ENCODE measurements at regions not wholly inside any gene's neighbourhood (a gene's known extent, or its start where the extent isn't known, plus 50 kb on each side); places are given as distances from the start of the nearest gene placed in this dataset.

DNA sequence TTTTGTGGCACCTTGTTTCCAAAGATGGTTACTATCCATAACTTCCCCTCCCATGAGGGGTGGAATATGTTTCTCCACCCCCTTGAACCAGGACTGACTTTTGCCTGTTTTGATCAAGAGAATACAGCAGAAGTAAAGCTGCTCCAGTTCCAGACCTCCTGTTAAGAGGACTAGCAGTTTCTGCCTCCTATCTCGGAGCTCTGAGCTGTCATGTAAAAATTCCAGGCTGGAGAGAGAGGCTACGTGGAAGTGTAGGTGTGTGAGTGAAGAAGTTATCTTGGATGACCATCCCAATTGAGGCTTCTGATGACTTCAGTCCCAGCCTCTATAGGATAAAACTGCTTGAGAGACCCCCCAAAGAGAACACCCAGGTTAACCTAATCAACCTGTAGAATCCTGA is 511.7 kb upstream of the IMPG1 start:
- TF ChIP-seq ZNF263 (CRISPR knock-in tag; IDR thresholded peaks at IDR 0.05) (no peak), ZSCAN22 (CRISPR knock-in tag; IDR thresholded peaks at IDR 0.05) (no peak)
- TF ChIP-seq, protein P1, sequence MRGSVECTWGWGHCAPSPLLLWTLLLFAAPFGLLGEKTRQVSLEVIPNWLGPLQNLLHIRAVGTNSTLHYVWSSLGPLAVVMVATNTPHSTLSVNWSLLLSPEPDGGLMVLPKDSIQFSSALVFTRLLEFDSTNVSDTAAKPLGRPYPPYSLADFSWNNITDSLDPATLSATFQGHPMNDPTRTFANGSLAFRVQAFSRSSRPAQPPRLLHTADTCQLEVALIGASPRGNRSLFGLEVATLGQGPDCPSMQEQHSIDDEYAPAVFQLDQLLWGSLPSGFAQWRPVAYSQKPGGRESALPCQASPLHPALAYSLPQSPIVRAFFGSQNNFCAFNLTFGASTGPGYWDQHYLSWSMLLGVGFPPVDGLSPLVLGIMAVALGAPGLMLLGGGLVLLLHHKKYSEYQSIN (CRISPR knock-in tag; IDR thresholded peaks at IDR 0.05; ENCODE audit: borderline replicate concordance): no peak
- TF ChIP-seq, protein P2, sequence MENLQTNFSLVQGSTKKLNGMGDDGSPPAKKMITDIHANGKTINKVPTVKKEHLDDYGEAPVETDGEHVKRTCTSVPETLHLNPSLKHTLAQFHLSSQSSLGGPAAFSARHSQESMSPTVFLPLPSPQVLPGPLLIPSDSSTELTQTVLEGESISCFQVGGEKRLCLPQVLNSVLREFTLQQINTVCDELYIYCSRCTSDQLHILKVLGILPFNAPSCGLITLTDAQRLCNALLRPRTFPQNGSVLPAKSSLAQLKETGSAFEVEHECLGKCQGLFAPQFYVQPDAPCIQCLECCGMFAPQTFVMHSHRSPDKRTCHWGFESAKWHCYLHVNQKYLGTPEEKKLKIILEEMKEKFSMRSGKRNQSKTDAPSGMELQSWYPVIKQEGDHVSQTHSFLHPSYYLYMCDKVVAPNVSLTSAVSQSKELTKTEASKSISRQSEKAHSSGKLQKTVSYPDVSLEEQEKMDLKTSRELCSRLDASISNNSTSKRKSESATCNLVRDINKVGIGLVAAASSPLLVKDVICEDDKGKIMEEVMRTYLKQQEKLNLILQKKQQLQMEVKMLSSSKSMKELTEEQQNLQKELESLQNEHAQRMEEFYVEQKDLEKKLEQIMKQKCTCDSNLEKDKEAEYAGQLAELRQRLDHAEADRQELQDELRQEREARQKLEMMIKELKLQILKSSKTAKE (CRISPR knock-in tag; IDR thresholded peaks at IDR 0.05; ENCODE audit: borderline replicate concordance): no peak
- WGBS (ENCODE audit: low lambda C conversion rate): 5% methylated on average over 2 of the region's 2 CpGs
- H4K20me1 ChIP-seq (ENCODE audit: insufficient read depth, low read length): no peaks in the 10 kb centered on the region

DNA sequence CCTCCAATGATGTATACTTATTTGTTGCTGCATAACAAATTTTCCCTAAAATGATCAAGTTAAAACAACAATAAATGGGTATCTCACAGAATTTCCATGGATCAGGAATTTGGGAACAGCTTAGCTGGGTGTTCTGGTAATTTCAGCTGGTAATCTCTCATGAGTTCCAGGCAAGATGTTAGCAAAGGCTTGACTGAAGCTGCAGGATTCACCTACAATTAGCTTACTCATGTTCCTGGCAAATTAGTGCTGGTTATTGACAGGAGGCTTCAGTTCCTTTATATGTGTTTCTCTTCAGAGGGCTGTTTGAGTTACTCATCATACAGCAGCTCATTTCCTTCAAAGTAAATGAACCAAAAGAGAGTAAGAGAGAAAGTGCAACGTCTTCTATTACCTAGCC is 506.3 kb upstream of the IMPG1 start:
- Histone ChIP-seq H4K20me1 (ENCODE audit: insufficient read depth, low read length) (no peaks in the 10 kb centered on the region), H3K4me2 (ENCODE audit: low read depth, low read length) (no peak overlapping the region), H3K36me3 (replicated peaks in 1 of 2; ENCODE audit: control insufficient read depth in 1 of 2, insufficient read depth in 2 of 2, low read length in 2 of 2) (no peaks in the 10 kb centered on the region), H3K4me3 (replicated peaks in 1 of 3; ENCODE audit: insufficient read depth in 1 of 3, low read depth in 2 of 3, low read length in 3 of 3) (no peak overlapping the region), H2AFZ (ENCODE audit: low read length) (no peak overlapping the region), H3K9me3 (ENCODE audit: low read length) (no peaks in the 10 kb centered on the region), H3K27me3 (ENCODE audit: control insufficient read depth in 1 of 2, insufficient read depth in 2 of 2, low read length in 2 of 2) (no peaks in the 10 kb centered on the region), H3K4me1 (ENCODE audit: insufficient read depth, low read length) (no peaks in the 10 kb centered on the region), H3K27ac (ENCODE audit: extremely low read length, insufficient read depth, low read length) (no peak overlapping the region), H3K79me2 (ENCODE audit: insufficient read depth, low read length) (no peaks in the 10 kb centered on the region), H3K9ac (ENCODE audit: insufficient read depth, low read depth, low read length) (no peak overlapping the region)
- ATAC-seq: no peak
- ChIA-PET POLR2A (no interaction called here), CTCF (ENCODE audit: low intra/inter-chr PET ratio, low total read pairs) (no interaction called here)
- no peak for DNase-seq (ENCODE audit: low spot score)
- no peak for FAIRE-seq
- intact Hi-C loops (cut with micrococcal nuclease; ENCODE audit: unreplicated experiment) (no loop called here), in situ Hi-C loops (cut with HindIII; ENCODE audit: extremely low pct_ligation_motif_present, low pct_unique_long_range_greater_than_20kb) (no loop called here)
- no TSS peak for BruUV-seq (replicated peaks)
- 0% methylated on average over 1 of the region's 1 CpG for WGBS (ENCODE audit: low lambda C conversion rate)
- TF ChIP-seq ZNF3 (CRISPR knock-in tag; IDR thresholded peaks at IDR 0.05): no peak
- no peak for TF ChIP-seq KDM2A (CRISPR knock-in tag; IDR thresholded peaks at IDR 0.05; ENCODE audit: borderline replicate concordance, low read depth)
- no peak for TF ChIP-seq ETV5 (CRISPR knock-in tag; IDR thresholded peaks at IDR 0.05; ENCODE audit: borderline replicate concordance)
- TF ChIP-seq, protein P3, sequence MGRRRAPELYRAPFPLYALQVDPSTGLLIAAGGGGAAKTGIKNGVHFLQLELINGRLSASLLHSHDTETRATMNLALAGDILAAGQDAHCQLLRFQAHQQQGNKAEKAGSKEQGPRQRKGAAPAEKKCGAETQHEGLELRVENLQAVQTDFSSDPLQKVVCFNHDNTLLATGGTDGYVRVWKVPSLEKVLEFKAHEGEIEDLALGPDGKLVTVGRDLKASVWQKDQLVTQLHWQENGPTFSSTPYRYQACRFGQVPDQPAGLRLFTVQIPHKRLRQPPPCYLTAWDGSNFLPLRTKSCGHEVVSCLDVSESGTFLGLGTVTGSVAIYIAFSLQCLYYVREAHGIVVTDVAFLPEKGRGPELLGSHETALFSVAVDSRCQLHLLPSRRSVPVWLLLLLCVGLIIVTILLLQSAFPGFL (CRISPR knock-in tag; IDR thresholded peaks at IDR 0.05): no peak
- TF ChIP-seq, protein P4, sequence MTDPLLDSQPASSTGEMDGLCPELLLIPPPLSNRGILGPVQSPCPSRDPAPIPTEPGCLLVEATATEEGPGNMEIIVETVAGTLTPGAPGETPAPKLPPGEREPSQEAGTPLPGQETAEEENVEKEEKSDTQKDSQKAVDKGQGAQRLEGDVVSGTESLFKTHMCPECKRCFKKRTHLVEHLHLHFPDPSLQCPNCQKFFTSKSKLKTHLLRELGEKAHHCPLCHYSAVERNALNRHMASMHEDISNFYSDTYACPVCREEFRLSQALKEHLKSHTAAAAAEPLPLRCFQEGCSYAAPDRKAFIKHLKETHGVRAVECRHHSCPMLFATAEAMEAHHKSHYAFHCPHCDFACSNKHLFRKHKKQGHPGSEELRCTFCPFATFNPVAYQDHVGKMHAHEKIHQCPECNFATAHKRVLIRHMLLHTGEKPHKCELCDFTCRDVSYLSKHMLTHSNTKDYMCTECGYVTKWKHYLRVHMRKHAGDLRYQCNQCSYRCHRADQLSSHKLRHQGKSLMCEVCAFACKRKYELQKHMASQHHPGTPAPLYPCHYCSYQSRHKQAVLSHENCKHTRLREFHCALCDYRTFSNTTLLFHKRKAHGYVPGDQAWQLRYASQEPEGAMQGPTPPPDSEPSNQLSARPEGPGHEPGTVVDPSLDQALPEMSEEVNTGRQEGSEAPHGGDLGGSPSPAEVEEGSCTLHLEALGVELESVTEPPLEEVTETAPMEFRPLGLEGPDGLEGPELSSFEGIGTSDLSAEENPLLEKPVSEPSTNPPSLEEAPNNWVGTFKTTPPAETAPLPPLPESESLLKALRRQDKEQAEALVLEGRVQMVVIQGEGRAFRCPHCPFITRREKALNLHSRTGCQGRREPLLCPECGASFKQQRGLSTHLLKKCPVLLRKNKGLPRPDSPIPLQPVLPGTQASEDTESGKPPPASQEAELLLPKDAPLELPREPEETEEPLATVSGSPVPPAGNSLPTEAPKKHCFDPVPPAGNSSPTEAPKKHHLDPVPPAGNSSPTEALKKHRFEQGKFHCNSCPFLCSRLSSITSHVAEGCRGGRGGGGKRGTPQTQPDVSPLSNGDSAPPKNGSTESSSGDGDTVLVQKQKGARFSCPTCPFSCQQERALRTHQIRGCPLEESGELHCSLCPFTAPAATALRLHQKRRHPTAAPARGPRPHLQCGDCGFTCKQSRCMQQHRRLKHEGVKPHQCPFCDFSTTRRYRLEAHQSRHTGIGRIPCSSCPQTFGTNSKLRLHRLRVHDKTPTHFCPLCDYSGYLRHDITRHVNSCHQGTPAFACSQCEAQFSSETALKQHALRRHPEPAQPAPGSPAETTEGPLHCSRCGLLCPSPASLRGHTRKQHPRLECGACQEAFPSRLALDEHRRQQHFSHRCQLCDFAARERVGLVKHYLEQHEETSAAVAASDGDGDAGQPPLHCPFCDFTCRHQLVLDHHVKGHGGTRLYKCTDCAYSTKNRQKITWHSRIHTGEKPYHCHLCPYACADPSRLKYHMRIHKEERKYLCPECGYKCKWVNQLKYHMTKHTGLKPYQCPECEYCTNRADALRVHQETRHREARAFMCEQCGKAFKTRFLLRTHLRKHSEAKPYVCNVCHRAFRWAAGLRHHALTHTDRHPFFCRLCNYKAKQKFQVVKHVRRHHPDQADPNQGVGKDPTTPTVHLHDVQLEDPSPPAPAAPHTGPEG (CRISPR knock-in tag; IDR thresholded peaks at IDR 0.05): no peak

More for the DNA sequence above, 511.7 kb upstream of the IMPG1 start:
- Histone ChIP-seq H2AFZ (ENCODE audit: low read length) (no peak overlapping the region), H3K27me3 (ENCODE audit: control insufficient read depth in 1 of 2, insufficient read depth in 2 of 2, low read length in 2 of 2) (no peaks in the 10 kb centered on the region), H3K9me3 (ENCODE audit: low read length) (no peaks in the 10 kb centered on the region), H3K4me3 (replicated peaks in 1 of 3; ENCODE audit: insufficient read depth in 1 of 3, low read depth in 2 of 3, low read length in 3 of 3) (no peak overlapping the region), H3K27ac (ENCODE audit: extremely low read length, insufficient read depth, low read length) (no peak overlapping the region), H3K79me2 (ENCODE audit: insufficient read depth, low read length) (no peaks in the 10 kb centered on the region), H3K36me3 (replicated peaks in 1 of 2; ENCODE audit: control insufficient read depth in 1 of 2, insufficient read depth in 2 of 2, low read length in 2 of 2) (no peaks in the 10 kb centered on the region), H3K4me1 (ENCODE audit: insufficient read depth, low read length) (no peaks in the 10 kb centered on the region), H3K4me2 (ENCODE audit: low read depth, low read length) (no peak overlapping the region), H3K9ac (ENCODE audit: insufficient read depth, low read depth, low read length) (no peak overlapping the region)
- CTCF ChIA-PET (ENCODE audit: low intra/inter-chr PET ratio, low total read pairs): no interaction called here
- DNase-seq (ENCODE audit: low spot score): no peak
- no peak for FAIRE-seq
- no TSS peak for BruUV-seq (replicated peaks)
- POLR2A ChIA-PET: no interaction called here
- intact Hi-C loops (cut with micrococcal nuclease; ENCODE audit: unreplicated experiment) (no loop called here), in situ Hi-C loops (cut with HindIII; ENCODE audit: extremely low pct_ligation_motif_present, low pct_unique_long_range_greater_than_20kb) (no loop called here)
- ATAC-seq: no peak

Measured in HepG2 (cell line).